NCI-H1417 (cell line): ENCODE measurements at regions not wholly inside any gene's neighbourhood (a gene's known extent, or its start where the extent isn't known, plus 50 kb on each side); places are given as distances from the start of the nearest gene placed in this dataset.
A peak's percentile ranks its signal among the peaks of the same experiment; 100 is the strongest.

Source experiments
- DNase-seq, 3 experiments: peaks; one replicate each; lab custom pipeline; 2025; lab: John Stamatoyannopoulos, UW

GRCh38 chr7:19448091-19448490 is 260.7 kb downstream of the POLR1F start:
- no peak for DNase-seq

GRCh38 chr7:19442016-19442785 is 266.6 kb downstream of the POLR1F start:
- DNase-seq, result peak in 2 of 3 experiments; percentile 38 to 77

GRCh38 chr7:19439517-19439916 is 269.3 kb downstream of the POLR1F start:
- DNase-seq, result no peak

GRCh38 chr7:19437446-19437845 is 271.4 kb downstream of the POLR1F start:
- peak in 1 of 3 experiments; percentile 17 for DNase-seq

- no peak for DNase-seq
Observed at GRCh38 chr7:19427944-19428343, 280.9 kb downstream of the POLR1F start.

GRCh38 chr7:19421861-19422260 is 276.6 kb upstream of the FERD3L start:
- DNase-seq, result no peak

- DNase-seq, result peak in 1 of 3 experiments; percentile 18
Observed at GRCh38 chr7:19417231-19417630, 272.0 kb upstream of the FERD3L start.

GRCh38 chr7:19415123-19415522 is 269.9 kb upstream of the FERD3L start:
- DNase-seq, result no peak

- peak in 2 of 3 experiments; percentile 15 to 72 for DNase-seq
Observed at GRCh38 chr7:19413443-19413965, 268.3 kb upstream of the FERD3L start.

GRCh38 chr7:19410691-19411090 is 265.5 kb upstream of the FERD3L start:
- DNase-seq, result no peak

GRCh38 chr7:19410106-19410505 is 264.9 kb upstream of the FERD3L start:
- DNase-seq, result no peak

- no peak for DNase-seq
Observed at GRCh38 chr7:19408706-19409220, 263.5 kb upstream of the FERD3L start.

GRCh38 chr7:19407270-19407669 is 262.0 kb upstream of the FERD3L start:
- DNase-seq, result no peak

- no peak for DNase-seq
Observed at GRCh38 chr7:19405541-19405940, 260.3 kb upstream of the FERD3L start.

- no peak for DNase-seq
Observed at GRCh38 chr7:19404912-19405329, 259.7 kb upstream of the FERD3L start.

- DNase-seq, result no peak
Observed at GRCh38 chr7:19403691-19404090, 258.5 kb upstream of the FERD3L start.

GRCh38 chr7:19401461-19401860 is 256.2 kb upstream of the FERD3L start:
- DNase-seq, result no peak

GRCh38 chr7:19400758-19401254 is 255.6 kb upstream of the FERD3L start:
- DNase-seq, result peak in 1 of 3 experiments; percentile 17

- DNase-seq, result no peak
Observed at GRCh38 chr7:19397911-19398310, 252.7 kb upstream of the FERD3L start.

GRCh38 chr7:19392246-19392645 is 247.0 kb upstream of the FERD3L start:
- DNase-seq, result no peak

- peak in 2 of 3 experiments; percentile 53 to 85 for DNase-seq
Observed at GRCh38 chr7:19390795-19391194, 245.6 kb upstream of the FERD3L start.

GRCh38 chr7:19381321-19381720 is 236.1 kb upstream of the FERD3L start:
- DNase-seq, result no peak

- DNase-seq, result peak in 1 of 3 experiments; percentile 82
Observed at GRCh38 chr7:19378345-19378714, 233.1 kb upstream of the FERD3L start.
